Right cardiac atrium (tissue), 5 donors: ENCODE measurements at regions not wholly inside any gene's neighbourhood (a gene's known extent, or its start where the extent isn't known, plus 50 kb on each side); places are given as distances from the start of the nearest gene placed in this dataset.
A peak's percentile ranks its signal among the peaks of the same experiment; 100 is the strongest.
"Not testable (repeated sequence)": the region's sequence is repeated elsewhere in the genome, so short reads cannot be mapped to it uniquely, and the experiment has no call there.

ENCODE experiments used
- ATAC-seq, 2 donors: fragments of 200-7000 bp; cut with Tn5 transposase; one replicate each; pipeline versions ENCODE4 v1.8.0 to v1.9.1; 2020; ENCODE audit warnings: moderate library complexity in 2 of 2, mild to moderate bottlenecking in 1 of 2
- DNase-seq, 3 donors: peaks; one replicate each; pipeline ENCODE4 v3.0.0-alpha.2; 2020
- H3K27ac ChIP-seq: one replicate; pipeline ENCODE4 v1.5.1; 2013; ENCODE audit warnings: mild to moderate bottlenecking, low read length, control low read depth, moderate library complexity
- H3K27me3 ChIP-seq: one replicate; pipeline ENCODE4 v1.6.1; 2013; ENCODE audit not compliant: control insufficient read depth, insufficient read depth
- H3K4me1 ChIP-seq: one replicate; pipeline ENCODE4 v1.6.1; 2013; ENCODE audit warnings: low read length; ENCODE audit not compliant: control insufficient read depth, insufficient read depth
- H3K4me3 ChIP-seq: one replicate; pipeline ENCODE4 v1.5.1; 2013; ENCODE audit warnings: low read length, control low read depth
- H3K9me3 ChIP-seq: one replicate; pipeline ENCODE4 v1.6.1; 2013; ENCODE audit warnings: low read length; ENCODE audit not compliant: control insufficient read depth
- WGBS: extraction: QIAGEN DNeasy Blood & Tissue Kit; methylation state at CpG from one replicate; pipeline ENCODE4 v1.1.7; 2013; 5-methylcytosine and 5-hydroxymethylcytosine counted together
- intact Hi-C, 4 donors: fragments of 100-400 bp; cut with DNase I; formaldehyde crosslinking; loops; one replicate each; pipeline versions ENCODE4 v1.11.0 to v1.14.0; 2022 to 2023
- donor health status: healthy with polysubstance abuse.
- donor health status: DM: no; HTN: yes; CAD: no.
- donor health status: DM: no; HTN: no; CAD: no.
- donor health status: DM: no; HTN: yes; CAD: no; lungs with severe emphysema.
- donor health status: DM: yes; HTN: yes; CAD: no.

GRCh38 chrX:52298968-52299367 lies 69.9 kb upstream of the XAGE2 start:
- H3K4me1 ChIP-seq, ATAC-seq, intact Hi-C loops, H3K27me3 ChIP-seq, H3K27ac ChIP-seq, H3K9me3 ChIP-seq, H3K4me3 ChIP-seq: not testable (repeated sequence)
- 55% methylated on average over 6 of the region's 6 CpGs for WGBS
- DNase-seq: peak in 1 of 3 donors; percentile 30

DNA sequence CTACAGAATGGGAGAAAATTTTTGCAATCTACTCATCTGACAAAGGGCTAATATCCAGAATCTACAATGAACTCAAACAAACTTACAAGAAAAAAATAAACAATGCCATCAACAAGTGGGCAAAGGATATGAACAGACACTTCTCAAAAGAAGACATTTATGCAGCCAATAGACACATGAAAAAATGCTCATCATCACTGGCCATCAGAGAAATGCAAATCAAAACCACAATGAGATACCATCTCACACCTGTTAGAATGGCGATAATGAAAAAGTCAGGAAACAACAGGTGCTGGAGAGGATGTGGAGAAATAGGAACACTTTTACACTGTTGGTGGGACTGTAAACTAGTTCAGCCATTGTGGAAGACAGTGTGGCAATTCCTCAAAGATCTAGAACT lies 60.3 kb upstream of the XAGE2 start:
- WGBS: 94% methylated on average over 1 of the region's 1 CpG
- H3K27ac ChIP-seq, H3K9me3 ChIP-seq, DNase-seq, H3K4me3 ChIP-seq, ATAC-seq, H3K27me3 ChIP-seq, intact Hi-C loops, H3K4me1 ChIP-seq: not testable (repeated sequence)
